ENCODE measurements at regions not wholly inside any gene's neighbourhood (a gene's known extent, or its start where the extent isn't known, plus 50 kb on each side); places are given as distances from the start of the nearest gene placed in this dataset.

GRCh38 chr2:28694364-28694763 is 57.3 kb upstream of the PPP1CB start:
- intact Hi-C loops (cut with micrococcal nuclease): loop anchor here (5.0 kb wide), 1 partner anchor 33 kb away; no protein-coding TSS in a partner anchor
- no peak overlapping the region for H3K4me3 Mint-ChIP-seq
- DNase-seq (ENCODE audit: low spot score): no peak
- H3K36me3 Mint-ChIP-seq (ENCODE audit: low read depth): peaks cover under 1% of the 10 kb centered on the region
- H3K27me3 Mint-ChIP-seq (ENCODE audit: insufficient read depth): peaks cover under 1% of the 10 kb centered on the region
- no peak overlapping the region for H3K27ac Mint-ChIP-seq
- no peaks in the 10 kb centered on the region for H3K4me1 Mint-ChIP-seq (ENCODE audit: low read depth)
- no peaks in the 10 kb centered on the region for H3K9me3 Mint-ChIP-seq

GRCh38 chr2:28695245-28695647 is 56.4 kb upstream of the PPP1CB start:
- Mint-ChIP-seq H3K36me3 (ENCODE audit: low read depth) (no peaks in the 10 kb centered on the region), H3K4me3 (no peak overlapping the region), H3K27me3 (ENCODE audit: insufficient read depth) (no peaks in the 10 kb centered on the region), H3K27ac (peak overlapping the region; percentile 35), H3K4me1 (ENCODE audit: low read depth) (no peaks in the 10 kb centered on the region), H3K9me3 (no peaks in the 10 kb centered on the region)
- intact Hi-C loops (cut with micrococcal nuclease): no loop called here
- no peak for DNase-seq (ENCODE audit: low spot score)

GRCh38 chr2:28696261-28696660 is 55.4 kb upstream of the PPP1CB start:
- Mint-ChIP-seq H3K4me3 (no peak overlapping the region), H3K27me3 (ENCODE audit: insufficient read depth) (no peaks in the 10 kb centered on the region), H3K27ac (no peak overlapping the region), H3K9me3 (no peaks in the 10 kb centered on the region), H3K36me3 (ENCODE audit: low read depth) (no peaks in the 10 kb centered on the region), H3K4me1 (ENCODE audit: low read depth) (no peaks in the 10 kb centered on the region)
- intact Hi-C loops (cut with micrococcal nuclease): no loop called here
- no peak for DNase-seq (ENCODE audit: low spot score)

- Mint-ChIP-seq H3K9me3 (no peaks in the 10 kb centered on the region), H3K27ac (no peak overlapping the region), H3K4me1 (ENCODE audit: low read depth) (no peaks in the 10 kb centered on the region), H3K4me3 (no peak overlapping the region), H3K27me3 (ENCODE audit: insufficient read depth) (no peaks in the 10 kb centered on the region), H3K36me3 (ENCODE audit: low read depth) (no peaks in the 10 kb centered on the region)
- intact Hi-C loops (cut with micrococcal nuclease): no loop called here
- DNase-seq (ENCODE audit: low spot score): no peak
Observed at GRCh38 chr2:28697602-28698149, 54.0 kb upstream of the PPP1CB start.

GRCh38 chr2:28698545-28698944 is 53.1 kb upstream of the PPP1CB start:
- no peak for DNase-seq (ENCODE audit: low spot score)
- H3K9me3 Mint-ChIP-seq: no peaks in the 10 kb centered on the region
- no peak overlapping the region for H3K27ac Mint-ChIP-seq
- no peaks in the 10 kb centered on the region for H3K27me3 Mint-ChIP-seq (ENCODE audit: insufficient read depth)
- H3K36me3 Mint-ChIP-seq (ENCODE audit: low read depth): peaks cover 1% of the 10 kb centered on the region
- H3K4me3 Mint-ChIP-seq: no peak overlapping the region
- H3K4me1 Mint-ChIP-seq (ENCODE audit: low read depth): no peaks in the 10 kb centered on the region
- intact Hi-C loops (cut with micrococcal nuclease): no loop called here
